ENCODE measurements at regions not wholly inside any gene's neighbourhood (a gene's known extent, or its start where the extent isn't known, plus 50 kb on each side); places are given as distances from the start of the nearest gene placed in this dataset.
"Not testable (repeated sequence)": the region's sequence is repeated elsewhere in the genome, so short reads cannot be mapped to it uniquely, and the experiment has no call there.

DNA sequence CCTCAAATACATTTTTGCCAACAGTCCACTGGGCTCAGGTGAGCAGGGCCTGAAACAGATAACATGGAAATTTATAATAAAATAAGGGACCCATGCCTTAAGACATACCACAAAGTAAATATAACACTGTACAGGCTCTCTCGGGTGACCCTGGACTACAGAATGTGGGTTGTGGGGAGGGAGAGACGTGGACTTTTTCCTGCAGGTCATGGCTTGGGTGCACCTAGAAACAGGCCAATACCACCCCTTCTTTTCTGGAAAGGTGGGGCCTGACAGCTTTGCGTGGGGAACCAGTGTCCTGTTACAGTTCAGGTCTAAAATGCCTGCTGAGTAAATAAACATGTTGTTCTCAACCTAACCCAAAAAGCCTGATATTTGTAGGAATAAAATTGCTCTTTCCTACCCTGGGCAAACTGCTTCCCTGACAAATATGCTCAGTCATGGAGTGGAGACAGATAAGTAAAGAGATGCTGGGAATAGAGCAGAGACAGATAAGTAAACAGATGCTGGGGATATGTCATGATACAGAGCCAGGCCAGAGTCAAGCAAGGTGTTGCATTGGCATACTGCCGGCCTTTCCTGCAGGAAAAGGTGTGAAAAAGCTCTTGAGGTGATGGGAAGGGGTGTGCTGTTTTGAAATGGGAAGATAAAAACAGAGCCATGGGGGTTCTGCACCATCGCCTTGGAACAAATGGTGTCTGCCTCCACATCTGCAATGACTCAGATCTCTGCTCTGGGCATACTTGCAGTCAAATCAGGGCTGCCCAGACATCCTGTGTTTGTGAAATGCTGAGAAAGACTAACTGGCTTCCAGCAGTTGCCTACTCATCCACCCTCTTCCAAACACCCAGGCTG lies 535.6 kb downstream of the KCNJ18 start:
- TF ChIP-seq POLR2A, CTCF (IDR thresholded peaks at IDR 0.05): not testable (repeated sequence)

All from testis (tissue), 2 donors.